ENCODE measurements at regions not wholly inside any gene's neighbourhood (a gene's known extent, or its start where the extent isn't known, plus 50 kb on each side); places are given as distances from the start of the nearest gene placed in this dataset.

GRCh38 chr16:17015702-17016101 is 455.1 kb downstream of the XYLT1 start:
- TF ChIP-seq CTCF (IDR thresholded peaks at IDR 0.05) (no peak), POLR2A (IDR thresholded peaks at IDR 0.05) (no peak)

Measured in testis (tissue), 2 donors.